ENCODE measurements at regions not wholly inside any gene's neighbourhood (a gene's known extent, or its start where the extent isn't known, plus 50 kb on each side); places are given as distances from the start of the nearest gene placed in this dataset.

- DNase-seq, result no peak
Observed at GRCh38 chr7:80403686-80404241, 108.1 kb downstream of the GNAT3 start.

- no peak for DNase-seq
Observed at GRCh38 chr7:80401708-80402107, 110.2 kb downstream of the GNAT3 start.

- DNase-seq, result no peak
Observed at GRCh38 chr7:80393786-80394185, 118.1 kb downstream of the GNAT3 start.

- DNase-seq, result peak in 1 of 2 experiments; percentile 35
Observed at GRCh38 chr7:80392229-80393169, 119.4 kb downstream of the GNAT3 start.

GRCh38 chr7:80387634-80388193, 124.2 kb downstream of the GNAT3 start:
- no peak for DNase-seq

- no peak for DNase-seq
Observed at GRCh38 chr7:80386686-80387085, 125.2 kb downstream of the GNAT3 start.

- no peak for DNase-seq
Observed at GRCh38 chr7:80385508-80385907, 126.4 kb downstream of the GNAT3 start.

GRCh38 chr7:80380957-80381356, 130.9 kb downstream of the GNAT3 start:
- no peak for DNase-seq

GRCh38 chr7:80379034-80379982, 132.6 kb downstream of the GNAT3 start:
- DNase-seq, result no peak

- DNase-seq, result peak in 1 of 2 experiments; percentile 20
Observed at GRCh38 chr7:80374321-80374720, 137.5 kb downstream of the GNAT3 start.

GRCh38 chr7:80373429-80374032, 138.3 kb downstream of the GNAT3 start:
- DNase-seq, result no peak

GRCh38 chr7:80372415-80372814, 139.4 kb downstream of the GNAT3 start:
- no peak for DNase-seq

GRCh38 chr7:80370587-80370986, 141.3 kb downstream of the GNAT3 start:
- no peak for DNase-seq

GRCh38 chr7:80369321-80369720, 142.5 kb downstream of the GNAT3 start:
- no peak for DNase-seq

GRCh38 chr7:80362677-80363076, 149.2 kb downstream of the GNAT3 start:
- DNase-seq, result no peak

- DNase-seq, result peak in 1 of 2 experiments; percentile 7
Observed at GRCh38 chr7:80362010-80362618, 149.8 kb downstream of the GNAT3 start.

- DNase-seq, result no peak
Observed at GRCh38 chr7:80359476-80359875, 152.4 kb downstream of the GNAT3 start.

GRCh38 chr7:80359029-80359428, 152.8 kb downstream of the GNAT3 start:
- DNase-seq, result no peak

GRCh38 chr7:80357530-80357929, 154.3 kb downstream of the GNAT3 start:
- no peak for DNase-seq

GRCh38 chr7:80350430-80350829, 161.4 kb downstream of the GNAT3 start:
- DNase-seq, result no peak

- DNase-seq, result no peak
Observed at GRCh38 chr7:80348223-80348622, 163.6 kb downstream of the GNAT3 start.

GRCh38 chr7:80347173-80347572, 164.7 kb downstream of the GNAT3 start:
- no peak for DNase-seq

Data from NCI-H446 (cell line).